Right lung (tissue), 2 donors: ENCODE measurements at regions not wholly inside any gene's neighbourhood (a gene's known extent, or its start where the extent isn't known, plus 50 kb on each side); places are given as distances from the start of the nearest gene placed in this dataset.
"Not testable (repeated sequence)": the region's sequence is repeated elsewhere in the genome, so short reads cannot be mapped to it uniquely, and the experiment has no call there.

Source experiments
- DNase-seq, 2 donors: peaks; one replicate each; pipeline ENCODE4 v3.0.0-alpha.2; 2013

DNA sequence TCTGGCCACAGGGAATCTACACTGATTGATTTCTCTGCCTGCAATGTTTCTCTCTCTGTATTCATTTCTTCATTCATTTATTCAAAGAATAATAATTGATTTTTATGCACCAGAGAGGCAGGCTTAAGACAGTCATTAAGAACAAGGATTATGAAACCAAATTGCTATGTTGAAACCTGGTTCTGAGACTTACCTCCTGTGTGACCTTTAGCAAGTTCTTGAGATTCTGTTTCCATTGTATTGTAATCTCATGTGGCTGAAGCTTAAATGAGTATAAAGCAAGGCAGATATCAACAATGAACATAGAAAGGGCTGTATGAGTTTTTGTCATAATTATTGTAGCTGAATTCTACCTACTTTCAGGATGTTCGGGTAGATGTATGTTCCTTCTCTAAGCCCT lies 129.6 kb upstream of the GRIA1 start:
- no peak for DNase-seq

DNA sequence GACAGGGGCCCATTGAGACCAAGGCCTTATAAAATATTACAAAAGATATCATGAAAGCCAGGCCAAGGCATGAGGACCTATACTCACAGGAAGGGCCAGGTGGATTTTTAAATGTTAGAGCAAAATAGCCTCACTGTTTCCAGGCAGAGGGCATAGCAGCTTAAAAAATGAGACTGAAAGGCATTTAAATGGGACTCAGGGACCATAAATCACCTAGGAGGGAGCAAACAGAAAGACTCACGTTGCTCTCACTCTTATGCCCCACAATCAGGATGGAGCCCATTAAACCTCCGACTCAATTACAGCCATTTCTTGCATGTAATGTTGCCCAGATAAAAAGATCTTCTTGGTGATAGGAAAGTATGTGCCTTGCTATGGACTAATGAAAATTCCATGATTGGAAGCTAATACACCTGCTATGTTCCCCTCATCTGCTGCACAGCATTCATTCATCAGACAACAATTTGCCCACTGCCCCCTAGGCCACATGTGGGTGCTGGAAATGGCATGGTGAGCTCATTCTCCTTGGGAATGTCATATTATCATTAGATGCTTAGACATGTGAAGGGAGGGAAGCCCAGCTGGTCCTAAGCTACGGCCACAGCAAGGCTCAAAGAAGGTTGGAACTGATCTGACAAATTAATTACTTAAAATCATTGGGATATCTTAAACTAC lies 128.6 kb upstream of the GRIA1 start:
- no peak for DNase-seq

DNA sequence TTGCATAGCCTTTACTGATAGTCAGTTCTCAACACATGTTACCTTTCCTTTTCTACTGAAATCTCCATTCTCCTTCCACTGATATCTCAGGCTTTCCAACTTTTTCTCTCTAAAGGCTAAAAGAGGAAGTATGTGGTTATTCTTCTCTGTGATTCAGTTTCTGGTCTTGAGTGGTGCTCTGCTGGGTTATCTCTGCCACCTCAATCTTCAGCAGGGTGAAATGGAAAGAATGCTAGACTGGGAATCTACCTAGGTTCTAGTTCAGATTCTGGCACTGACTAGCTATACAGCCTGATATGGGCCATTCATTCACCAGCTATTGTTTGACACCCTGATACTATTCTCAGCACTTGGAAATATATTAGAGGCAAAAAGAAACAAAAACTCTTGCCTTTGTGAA lies 124.9 kb upstream of the GRIA1 start:
- no peak for DNase-seq

DNA sequence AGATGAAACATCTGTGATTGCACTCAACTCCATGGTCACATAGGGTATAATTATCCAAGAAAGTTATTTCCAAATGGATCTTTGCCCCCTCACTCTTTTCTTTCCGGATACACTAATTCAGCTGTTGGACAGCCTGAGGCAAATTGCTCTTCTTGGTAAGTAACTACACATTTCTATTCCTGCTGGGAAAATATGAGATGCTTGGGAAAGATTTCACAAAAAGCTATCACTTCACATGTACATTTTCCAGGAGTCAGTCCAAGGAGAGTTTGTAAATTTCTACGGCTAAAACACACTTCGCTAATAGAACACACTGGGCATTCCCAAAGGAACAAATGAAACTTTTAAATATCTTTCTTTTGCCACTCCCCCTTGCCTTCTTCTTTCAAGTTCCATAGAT lies 123.0 kb upstream of the GRIA1 start:
- DNase-seq, result no peak

DNA sequence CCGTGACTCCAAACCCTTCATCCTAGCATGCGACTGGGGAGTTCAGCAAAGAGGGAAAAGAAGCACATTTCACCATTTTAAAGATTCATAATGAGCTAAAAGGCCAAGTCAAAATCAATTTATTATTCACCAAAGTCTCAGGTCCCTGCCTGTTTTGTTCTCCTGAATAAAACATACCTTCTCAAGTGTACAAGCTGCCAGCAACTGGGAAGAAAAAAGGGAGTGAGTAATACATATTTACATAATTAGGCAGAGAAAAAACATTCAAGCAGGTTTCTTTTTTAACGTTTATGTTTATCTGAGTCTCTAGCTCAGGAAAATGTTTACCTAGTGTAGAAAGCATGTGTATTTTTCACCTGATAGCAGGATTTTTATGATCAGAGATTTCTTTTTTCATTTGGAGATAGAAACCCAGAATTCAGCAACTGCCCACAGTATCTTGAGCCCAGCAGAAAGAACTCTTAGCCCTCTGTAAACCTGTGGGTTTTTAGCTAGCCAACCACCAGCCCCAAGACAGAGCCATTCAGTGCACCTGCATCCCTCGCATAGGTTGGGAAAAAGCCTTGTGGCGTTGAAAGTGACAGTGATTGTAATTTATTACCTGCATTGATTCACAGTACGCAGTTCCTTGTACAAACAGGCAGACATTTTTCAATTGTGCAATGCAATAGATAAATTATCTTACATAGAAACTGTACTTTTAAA lies 117.9 kb upstream of the GRIA1 start:
- DNase-seq, result no peak

DNA sequence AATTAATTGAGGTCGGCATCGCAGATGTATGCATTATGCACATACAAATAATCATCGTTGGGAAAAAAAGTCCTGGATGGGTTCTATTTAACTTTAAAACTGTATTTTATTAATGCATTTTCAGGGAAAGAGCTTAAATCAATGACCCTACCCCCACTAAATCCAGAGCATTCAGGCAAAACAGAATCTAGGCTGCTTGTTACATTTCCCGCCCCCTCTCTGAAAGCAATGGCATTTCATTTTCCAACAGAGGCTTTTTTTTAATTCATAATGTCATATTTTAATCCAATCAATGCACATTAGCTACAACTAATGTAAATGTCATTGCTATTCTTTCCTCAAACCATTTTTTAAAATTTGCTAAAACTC lies 117.4 kb upstream of the GRIA1 start:
- no peak for DNase-seq

DNA sequence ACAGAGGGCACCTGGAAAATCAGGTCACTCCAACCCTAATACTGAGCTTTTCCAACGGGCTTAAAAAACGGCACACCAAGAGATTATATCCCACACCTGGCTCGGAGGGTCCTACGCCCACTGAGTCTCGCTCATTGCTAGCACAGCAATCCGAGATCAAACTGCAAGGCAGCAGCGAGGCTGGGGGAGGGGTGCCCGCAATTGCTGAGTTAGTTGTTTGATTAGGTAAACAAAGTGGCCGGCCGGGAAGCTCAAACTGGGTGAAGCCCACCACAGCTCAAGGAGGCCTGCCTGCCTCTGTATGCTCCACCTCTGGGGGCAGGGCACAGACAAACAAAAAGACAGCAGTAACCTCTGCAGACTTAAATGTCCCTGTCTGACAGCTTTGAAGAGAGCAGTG lies 108.8 kb upstream of the GRIA1 start:
- not testable (repeated sequence) for DNase-seq

DNA sequence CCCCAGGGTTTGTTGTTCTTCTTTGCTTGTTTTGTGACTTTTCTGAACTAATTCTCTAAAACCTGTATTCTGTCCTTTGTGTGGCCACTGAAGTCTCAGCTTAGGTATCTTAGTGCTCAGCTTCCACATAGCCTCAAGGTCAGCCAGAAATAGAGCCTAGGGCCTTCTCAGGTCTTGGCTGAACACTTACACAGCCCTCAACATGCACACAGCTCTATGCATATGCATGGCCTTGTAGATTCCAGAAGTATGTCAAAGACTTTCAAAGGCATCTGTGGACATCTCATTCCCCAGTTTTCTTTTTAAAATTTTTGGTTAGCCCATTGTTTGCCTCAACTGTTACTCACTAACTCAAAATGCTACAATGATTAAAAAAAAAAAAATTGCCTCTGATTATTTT lies 99.9 kb upstream of the GRIA1 start:
- no peak for DNase-seq

DNA sequence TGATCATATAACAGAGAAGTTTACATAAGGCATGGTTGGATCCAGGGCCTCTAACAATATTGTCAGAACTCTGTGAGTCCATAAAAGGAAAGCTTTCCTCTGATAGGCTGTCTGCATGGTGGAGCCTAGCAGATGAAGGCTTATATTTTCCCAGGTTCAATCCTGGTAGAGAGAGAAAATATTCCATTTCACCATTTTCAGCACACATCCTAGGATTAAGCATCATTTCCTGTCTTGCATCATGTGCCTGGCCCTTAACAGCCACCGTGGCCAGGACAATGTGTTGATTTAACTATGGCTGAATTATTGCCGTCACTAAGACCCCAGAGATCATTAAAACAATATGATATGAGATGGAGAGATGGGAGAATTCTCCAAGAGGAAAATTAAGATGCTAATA lies 90.9 kb upstream of the GRIA1 start:
- no peak for DNase-seq

DNA sequence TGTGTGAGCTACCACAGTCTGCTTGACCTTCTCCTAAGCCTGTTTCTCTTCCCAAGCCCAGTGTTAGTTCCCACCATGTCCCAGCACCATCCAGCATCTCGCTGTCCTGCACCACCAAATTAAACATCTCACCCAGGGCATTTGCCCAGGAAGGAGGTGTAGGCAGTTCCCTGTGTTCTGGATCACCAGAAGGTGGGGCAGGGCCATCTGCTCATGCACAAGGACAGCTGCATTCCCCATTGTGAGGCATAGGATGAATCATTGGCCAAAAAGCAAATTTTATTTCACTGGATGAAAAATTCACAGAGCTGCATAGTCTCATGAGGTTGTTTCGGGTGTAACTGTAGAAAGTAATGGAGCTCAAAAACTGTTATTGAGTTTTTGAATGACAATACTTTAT lies 89.5 kb upstream of the GRIA1 start:
- no peak for DNase-seq

DNA sequence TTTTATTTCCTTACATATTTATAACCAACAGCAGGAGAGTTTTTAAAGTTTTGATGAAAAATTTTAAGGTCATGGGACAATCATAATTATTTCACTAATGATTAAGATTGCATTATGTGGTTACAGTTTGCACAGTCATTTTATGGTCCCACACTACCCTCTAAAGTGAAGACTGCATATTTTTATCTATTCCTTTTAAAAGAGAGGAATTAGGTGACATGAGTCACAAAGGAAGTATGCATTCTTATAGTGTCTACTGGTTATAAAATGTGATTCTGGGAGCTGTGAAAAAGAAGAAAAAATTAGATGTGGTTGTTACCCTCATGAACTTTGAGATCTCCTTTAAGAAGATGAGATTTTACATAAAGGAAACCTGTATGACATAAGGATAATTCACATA lies 87.9 kb upstream of the GRIA1 start:
- DNase-seq, result no peak

DNA sequence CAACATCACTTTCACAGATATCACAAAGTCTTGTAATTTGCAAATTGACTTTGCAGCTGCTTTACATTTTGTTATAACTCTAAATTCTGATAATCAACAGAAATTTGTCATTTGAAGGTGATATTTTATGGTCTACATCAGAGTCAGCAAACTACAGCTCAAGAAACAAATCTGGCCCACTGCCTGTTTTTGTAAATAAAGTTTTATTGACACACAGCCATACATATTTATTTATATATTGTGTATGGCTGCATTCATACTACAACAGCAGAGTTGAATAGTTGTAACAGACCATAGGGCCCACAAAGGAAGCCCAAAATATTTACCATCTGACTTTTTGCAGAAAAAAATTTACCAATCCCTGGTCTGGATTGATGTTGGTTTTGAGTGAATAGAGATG lies 87.0 kb upstream of the GRIA1 start:
- no peak for DNase-seq

DNA sequence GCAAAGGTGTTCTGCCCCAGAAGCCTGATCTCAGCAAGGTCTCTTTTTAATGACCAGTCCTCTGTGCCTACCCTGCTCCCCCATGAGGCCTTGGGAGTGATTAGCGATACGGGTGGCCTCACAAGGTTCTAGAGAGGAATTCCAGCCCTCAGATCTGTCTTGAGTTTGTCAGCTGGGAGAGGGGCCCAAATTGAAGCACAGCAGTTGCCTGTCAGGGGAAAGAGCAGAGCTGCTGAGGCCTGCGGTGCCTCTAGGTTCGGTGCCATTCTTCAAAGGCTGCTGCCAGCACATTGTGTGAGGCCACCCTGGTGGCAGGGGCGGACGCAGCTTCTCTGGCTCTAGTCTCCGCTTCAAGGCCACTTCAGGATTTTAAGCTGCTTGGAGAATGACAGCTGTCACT lies 85.7 kb upstream of the GRIA1 start:
- no peak for DNase-seq

DNA sequence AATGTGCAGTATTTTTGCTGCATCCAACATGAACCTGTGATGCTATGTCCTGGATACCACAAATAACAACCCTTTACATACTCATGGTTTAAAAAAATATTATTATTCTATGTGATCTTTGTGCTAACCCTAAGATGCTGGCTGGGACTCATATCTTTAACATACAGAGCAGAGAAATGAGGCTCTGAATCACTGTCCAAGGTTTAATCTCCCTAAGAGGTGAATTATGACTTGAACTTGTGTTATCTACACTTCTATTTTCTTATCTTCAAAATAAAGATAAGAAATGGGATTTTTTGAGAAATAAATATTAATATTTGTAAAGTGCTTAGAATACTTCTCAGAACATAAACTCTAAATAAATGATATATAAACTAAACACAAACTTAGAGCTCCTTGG lies 68.8 kb upstream of the GRIA1 start:
- no peak for DNase-seq

DNA sequence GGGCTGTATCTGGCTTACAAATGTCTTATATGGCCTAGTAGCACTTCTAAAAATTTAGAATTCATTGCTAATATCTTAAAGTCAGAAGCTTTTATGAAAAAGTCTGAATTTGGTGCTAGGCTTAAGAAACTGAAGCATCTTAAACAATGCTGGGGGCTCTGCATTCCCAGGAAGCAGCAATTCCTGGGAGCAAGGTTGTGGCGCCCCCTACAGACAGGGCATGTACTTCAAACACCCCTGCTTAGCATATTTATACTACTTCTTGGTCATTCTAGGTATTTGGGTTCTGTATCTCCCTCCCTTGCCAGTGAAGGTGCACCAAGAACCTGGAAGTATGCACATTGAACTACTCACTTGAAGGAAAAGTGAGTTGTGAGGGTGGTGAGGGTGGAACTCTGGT lies 64.6 kb upstream of the GRIA1 start:
- no peak for DNase-seq

DNA sequence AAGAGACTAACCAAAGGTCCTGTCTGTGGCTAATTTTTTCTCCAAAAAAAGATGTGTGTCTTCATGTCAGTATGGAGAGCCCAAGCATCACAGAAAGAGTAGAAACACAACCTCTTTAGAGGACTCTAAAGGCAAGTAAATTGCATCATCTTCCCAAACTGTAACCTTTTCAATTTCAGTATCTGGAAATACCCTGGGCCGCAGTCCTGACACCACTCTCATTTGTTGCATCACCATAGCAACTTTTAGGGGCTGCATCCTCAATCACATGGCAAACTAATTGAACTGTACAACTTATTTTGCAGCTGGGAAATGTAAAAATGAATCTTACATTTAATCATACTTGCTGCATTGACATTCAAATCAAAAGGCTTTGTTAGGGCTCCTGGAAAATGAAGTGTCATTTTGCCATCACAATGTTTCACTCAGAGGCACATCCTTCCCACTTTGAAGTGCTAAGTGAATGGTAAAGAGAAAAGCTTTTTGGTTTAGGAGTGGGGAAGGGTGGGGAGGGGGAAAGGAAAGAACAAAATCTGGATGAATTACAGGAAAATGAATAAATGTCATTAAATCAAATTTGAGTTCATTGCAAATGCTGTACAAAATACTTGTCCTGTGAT lies 60.6 kb upstream of the GRIA1 start:
- no peak for DNase-seq

DNA sequence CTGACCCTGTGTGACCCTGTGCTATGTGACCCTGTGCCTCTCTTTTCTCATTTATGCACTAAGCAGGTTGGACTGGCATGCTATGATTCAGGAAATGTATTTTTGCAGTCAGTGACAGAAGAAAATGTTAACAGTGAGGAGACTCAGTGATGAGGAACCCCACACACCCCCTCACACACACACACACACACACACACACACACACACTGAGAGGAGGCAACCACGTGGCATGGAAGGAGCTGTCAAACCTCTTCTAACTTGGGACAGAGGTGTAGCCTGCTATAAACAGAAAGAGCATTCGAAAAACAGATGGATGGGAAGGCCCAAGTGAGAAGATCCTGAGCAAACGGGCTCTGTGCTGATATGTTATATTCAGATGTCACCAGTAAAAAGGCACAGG lies 57.9 kb upstream of the GRIA1 start:
- no peak for DNase-seq

DNA sequence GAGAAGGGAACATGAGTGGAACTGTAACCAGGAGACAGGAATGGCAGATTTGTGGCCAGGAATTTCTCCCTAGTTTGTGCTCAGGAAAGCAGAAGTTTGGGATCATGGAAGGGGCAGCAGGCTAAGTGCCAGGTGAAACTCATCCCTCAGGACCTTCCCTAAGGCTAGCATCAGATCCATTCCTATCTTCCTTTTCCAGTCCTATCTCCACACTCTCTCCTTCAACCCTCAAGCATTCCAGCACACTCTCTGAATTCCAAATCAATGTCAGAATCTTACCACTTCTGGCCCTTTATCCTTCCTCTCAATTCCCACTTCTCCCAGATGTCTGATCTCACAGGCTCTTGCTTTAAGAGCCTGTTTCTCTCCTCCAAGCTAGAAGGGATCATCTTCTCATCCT lies 53.2 kb upstream of the GRIA1 start:
- DNase-seq, result no peak

DNA sequence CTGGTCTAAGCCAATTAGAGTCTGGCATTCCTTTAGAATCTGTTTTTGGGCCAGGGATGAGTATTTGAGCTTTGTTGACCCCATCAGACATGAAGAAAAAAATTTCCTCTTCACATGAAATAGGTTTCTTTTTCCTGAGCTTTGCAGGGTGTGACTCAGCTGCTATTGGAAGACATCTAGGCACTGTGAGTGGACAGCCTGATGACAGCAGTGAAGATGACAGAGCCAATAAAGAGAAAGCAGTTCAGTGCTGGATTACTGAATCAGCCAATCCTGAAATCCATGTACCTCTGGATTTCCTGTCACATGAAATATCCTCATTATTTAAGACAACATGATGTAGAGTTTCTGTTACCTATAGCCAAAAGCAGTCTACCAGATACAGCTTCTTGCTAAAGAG lies 51.3 kb upstream of the GRIA1 start:
- DNase-seq, result no peak
